ENCODE measurements at regions not wholly inside any gene's neighbourhood (a gene's known extent, or its start where the extent isn't known, plus 50 kb on each side); places are given as distances from the start of the nearest gene placed in this dataset.

GRCh38 chr21:24294171-24294570 is 1313.1 kb downstream of the MRPL39 start:
- TF ChIP-seq, protein P1, sequence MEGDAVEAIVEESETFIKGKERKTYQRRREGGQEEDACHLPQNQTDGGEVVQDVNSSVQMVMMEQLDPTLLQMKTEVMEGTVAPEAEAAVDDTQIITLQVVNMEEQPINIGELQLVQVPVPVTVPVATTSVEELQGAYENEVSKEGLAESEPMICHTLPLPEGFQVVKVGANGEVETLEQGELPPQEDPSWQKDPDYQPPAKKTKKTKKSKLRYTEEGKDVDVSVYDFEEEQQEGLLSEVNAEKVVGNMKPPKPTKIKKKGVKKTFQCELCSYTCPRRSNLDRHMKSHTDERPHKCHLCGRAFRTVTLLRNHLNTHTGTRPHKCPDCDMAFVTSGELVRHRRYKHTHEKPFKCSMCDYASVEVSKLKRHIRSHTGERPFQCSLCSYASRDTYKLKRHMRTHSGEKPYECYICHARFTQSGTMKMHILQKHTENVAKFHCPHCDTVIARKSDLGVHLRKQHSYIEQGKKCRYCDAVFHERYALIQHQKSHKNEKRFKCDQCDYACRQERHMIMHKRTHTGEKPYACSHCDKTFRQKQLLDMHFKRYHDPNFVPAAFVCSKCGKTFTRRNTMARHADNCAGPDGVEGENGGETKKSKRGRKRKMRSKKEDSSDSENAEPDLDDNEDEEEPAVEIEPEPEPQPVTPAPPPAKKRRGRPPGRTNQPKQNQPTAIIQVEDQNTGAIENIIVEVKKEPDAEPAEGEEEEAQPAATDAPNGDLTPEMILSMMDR (IDR thresholded peaks at IDR 0.05; ENCODE audit: borderline replicate concordance, insufficient read depth, low read depth, low read length): no peak
- H3K4me3 ChIP-seq (ENCODE audit: low read depth, low read length): no peak overlapping the region

DNA sequence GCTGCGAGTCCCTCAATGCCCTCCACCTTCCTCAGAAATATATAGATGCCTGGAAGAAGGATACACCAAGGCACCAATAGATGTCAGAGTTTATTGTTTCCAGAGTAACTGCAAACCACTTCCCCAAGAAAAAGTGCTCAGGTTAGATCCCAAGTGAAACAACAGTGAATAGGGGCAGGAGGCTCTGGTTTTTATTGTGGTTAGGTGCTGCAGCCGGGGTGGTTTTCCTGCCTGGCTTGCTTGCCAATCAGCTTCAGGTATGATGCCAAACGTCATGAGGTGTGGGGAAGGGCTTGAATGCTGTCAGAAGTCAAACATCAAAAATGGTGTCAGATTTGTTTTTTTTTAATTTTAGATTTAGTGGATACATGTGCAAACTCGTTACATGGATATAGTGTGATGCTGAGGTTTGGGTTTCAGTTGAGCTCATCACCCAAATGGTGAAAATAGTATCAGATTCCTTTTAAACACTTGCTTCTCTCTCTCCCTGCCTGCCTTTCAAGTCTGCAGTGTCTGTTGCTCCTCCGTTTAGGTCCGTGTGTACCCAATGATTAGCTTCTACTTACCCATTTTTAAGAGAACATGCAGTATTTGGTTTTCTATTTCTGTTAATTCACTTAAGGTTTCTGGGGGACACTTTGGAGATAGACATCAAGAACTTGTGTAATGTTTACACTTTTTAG is 1317.0 kb downstream of the MRPL39 start:
- no peak overlapping the region for H3K4me3 ChIP-seq (ENCODE audit: low read depth, low read length)
- TF ChIP-seq, protein P1 (IDR thresholded peaks at IDR 0.05; ENCODE audit: borderline replicate concordance, insufficient read depth, low read depth, low read length): no peak

DNA sequence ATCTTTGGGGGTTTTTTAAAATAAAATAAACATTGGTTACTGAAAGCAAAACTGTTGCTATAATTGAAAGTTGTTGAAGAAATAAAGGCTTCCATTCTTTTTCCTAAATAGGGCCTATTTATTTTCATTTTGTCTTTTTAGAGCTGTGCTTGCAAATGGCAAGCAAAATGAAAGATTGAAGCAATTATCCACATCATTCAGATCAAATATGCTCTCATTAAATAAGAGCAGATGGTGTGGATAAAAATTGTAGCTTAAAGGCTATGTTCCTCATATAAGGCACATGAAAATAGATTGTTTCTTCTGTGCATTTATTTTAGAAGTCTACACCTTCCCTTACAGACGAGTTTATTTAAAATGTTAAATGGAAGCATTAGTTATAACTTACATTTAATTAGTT is 1317.7 kb downstream of the MRPL39 start:
- TF ChIP-seq, protein P1 (IDR thresholded peaks at IDR 0.05; ENCODE audit: borderline replicate concordance, insufficient read depth, low read depth, low read length): no peak
- H3K4me3 ChIP-seq (ENCODE audit: low read depth, low read length): no peak overlapping the region

GRCh38 chr21:24280596-24280995 is 1326.7 kb downstream of the MRPL39 start:
- H3K4me3 ChIP-seq (ENCODE audit: low read depth, low read length): no peak overlapping the region
- TF ChIP-seq, protein P1 (IDR thresholded peaks at IDR 0.05; ENCODE audit: borderline replicate concordance, insufficient read depth, low read depth, low read length): no peak

- no peak overlapping the region for H3K4me3 ChIP-seq (ENCODE audit: low read depth, low read length)
- TF ChIP-seq, protein P1 (IDR thresholded peaks at IDR 0.05; ENCODE audit: borderline replicate concordance, insufficient read depth, low read depth, low read length): no peak
Observed at GRCh38 chr21:24278711-24279110, 1328.6 kb downstream of the MRPL39 start.

DNA sequence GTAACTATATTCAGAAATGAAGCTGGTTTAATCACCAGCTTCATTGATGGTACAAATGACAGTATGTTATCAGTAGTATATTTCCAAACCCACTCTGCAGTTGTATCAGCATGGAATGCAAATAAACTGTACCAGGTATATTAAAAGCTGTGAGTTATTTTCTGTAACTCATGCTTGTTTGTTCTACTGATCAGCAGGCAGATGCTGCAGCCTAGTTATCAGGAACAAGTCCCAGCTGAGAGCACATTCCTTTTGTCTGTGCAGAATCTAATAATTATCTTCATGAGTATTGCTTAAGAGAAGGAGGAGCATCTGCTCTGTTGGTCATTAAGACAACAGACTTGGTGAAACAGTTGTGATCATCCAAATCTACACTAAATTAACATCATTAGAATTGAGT is 1331.1 kb downstream of the MRPL39 start:
- no peak overlapping the region for H3K4me3 ChIP-seq (ENCODE audit: low read depth, low read length)
- TF ChIP-seq, protein P1 (IDR thresholded peaks at IDR 0.05; ENCODE audit: borderline replicate concordance, insufficient read depth, low read depth, low read length): no peak

DNA sequence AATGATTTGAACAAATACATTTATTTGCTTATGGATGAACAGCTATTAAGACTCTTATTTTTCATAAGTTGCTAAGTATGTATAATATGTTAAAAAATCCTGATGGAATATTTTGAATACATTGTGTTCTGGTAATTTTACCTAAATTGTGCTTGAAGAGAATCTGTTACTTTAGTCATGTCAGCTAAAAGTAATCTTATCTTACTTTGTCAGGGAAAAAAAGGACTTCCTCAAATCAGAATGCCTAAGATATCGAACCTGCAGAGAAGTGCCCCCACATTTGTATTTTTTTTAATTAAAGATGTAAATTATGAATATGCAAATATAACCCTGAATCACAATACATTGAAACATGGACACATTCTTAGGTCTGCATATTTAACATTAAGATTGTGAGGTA is 1331.7 kb downstream of the MRPL39 start:
- TF ChIP-seq, protein P1 (IDR thresholded peaks at IDR 0.05; ENCODE audit: borderline replicate concordance, insufficient read depth, low read depth, low read length): no peak
- H3K4me3 ChIP-seq (ENCODE audit: low read depth, low read length): no peak overlapping the region
